HG03064 (cell line): ENCODE measurements at regions not wholly inside any gene's neighbourhood (a gene's known extent, or its start where the extent isn't known, plus 50 kb on each side); places are given as distances from the start of the nearest gene placed in this dataset.

Source experiments
- ATAC-seq: cut with Tn5 transposase; IDR thresholded peaks from one replicate; pipeline ENCODE4 v1.9.1; 2021; ENCODE audit warnings: low read depth; ENCODE audit not compliant: unreplicated experiment

DNA sequence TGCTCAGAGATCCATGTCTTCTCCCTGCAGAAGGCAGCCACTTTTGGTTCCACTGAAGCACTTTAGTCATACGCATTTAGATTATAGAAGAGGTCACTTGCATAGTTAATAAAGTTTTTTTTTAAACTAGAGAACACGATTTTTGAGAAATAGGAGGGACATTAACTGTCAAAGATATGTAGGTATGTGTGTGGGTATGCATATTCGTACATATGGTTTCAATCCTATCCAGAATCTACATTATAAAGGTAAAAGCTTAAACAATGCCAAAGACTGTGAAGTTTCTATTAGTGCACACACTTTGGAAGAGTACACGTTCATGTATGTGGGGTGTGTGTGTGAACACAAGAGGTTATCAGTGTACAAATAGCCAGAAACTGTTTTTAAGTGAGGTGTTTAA is 103.2 kb downstream of the BTBD3 start:
- no peak for ATAC-seq

GRCh38 chr20:12022126-12022525 is 104.4 kb downstream of the BTBD3 start:
- ATAC-seq: no peak

DNA sequence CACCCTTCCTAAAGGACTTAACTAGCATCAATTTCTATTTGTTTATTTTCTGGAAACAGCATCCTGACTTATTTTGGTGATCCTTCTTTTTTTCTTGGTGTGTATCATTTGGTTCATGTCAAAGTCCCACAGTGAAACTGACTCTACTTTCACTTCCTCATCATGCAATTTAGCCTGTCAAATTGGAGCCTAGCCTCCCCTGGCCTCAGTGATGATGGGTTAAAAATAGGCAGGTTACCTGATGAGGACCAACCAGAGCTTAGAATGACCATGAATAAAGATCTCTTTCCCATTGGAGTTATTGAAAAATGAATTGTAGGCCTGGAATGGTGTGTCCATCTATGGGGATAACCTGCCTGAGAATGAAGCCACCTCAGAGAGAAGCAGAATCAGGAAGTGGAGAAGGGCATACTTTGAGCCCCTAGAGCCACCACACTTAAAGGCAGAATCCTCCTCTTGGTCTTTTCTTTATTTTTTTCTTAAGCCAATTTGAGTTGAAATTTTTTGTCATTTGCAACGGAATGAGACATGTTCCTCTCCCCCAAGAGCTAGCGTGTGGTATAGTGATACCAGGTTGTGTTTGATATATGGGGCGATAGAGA is 105.6 kb downstream of the BTBD3 start:
- ATAC-seq: no peak

GRCh38 chr20:12028771-12029170 is 111.1 kb downstream of the BTBD3 start:
- ATAC-seq: no peak

DNA sequence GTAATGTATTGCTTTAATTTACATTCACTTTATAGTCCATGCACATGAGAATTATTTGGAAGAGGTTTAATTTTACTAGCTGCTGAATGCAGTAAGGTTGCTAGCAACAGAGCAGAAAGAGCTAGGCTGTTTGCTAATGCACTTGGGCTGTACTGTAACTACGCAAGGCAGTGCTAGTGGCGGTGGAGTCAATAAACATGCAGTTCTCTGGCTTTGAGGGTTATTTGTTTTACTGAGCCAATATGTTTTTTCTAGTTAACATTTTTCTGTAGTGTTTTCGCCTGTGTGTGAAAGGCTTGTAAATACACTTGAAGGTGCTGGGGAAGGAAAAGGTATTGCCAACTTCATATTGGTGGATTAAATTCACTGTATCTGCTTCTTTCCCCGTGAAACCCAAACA is 112.8 kb downstream of the BTBD3 start:
- no peak for ATAC-seq

DNA sequence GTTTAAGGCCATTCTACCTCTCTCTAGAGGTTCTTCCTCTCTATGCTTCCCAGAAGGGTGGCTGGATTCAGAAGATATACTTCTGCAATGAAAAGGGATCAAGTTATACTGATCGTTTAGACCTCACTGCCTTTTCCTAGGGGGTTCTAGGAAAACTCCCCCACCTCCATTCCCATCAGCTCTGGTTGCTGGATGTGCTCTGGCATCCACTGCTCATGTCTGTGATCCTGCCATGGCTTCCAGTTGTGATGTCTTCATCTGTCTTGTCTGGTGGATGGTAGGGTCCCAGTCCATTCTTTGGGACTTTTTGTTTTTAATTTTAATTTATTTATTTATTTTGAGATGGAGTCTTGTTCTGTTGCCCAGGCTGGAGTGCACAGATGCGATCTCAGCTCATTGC is 118.4 kb downstream of the BTBD3 start:
- no peak for ATAC-seq

GRCh38 chr20:12037521-12037920 is 119.8 kb downstream of the BTBD3 start:
- no peak for ATAC-seq

GRCh38 chr20:12040261-12040660 is 122.6 kb downstream of the BTBD3 start:
- ATAC-seq: no peak

- no peak for ATAC-seq
Measured at GRCh38 chr20:12044969-12045368, 127.3 kb downstream of the BTBD3 start.

DNA sequence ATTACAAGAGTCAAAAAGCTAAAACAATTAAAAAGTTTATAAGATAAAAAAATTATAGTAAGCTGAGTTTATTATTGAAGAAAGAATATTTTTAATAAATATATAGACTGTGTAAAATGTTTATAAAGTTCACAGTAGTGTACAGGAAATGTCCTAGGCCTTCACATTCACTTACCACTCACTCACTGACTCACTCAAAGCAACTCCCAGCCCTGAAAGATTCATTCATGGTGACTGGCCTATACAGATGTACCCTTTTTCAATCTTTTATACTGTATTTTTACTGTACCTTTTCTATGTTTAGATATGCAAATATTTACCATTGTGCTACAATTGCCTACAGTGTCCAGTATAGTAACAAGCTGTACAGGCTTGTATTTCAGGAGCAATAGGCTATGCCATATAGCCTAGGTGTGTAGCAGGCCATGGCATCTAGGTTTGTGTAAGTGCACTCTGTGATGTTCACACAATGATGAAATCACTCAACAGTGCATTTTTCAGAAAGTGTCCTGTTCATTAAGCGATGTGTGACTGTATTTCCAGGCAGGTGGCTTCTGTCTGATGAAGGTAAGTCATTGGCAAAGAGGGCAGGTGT is 130.2 kb downstream of the BTBD3 start:
- ATAC-seq: no peak

- ATAC-seq: no peak
Measured at GRCh38 chr20:12049125-12049524, 131.4 kb downstream of the BTBD3 start.

GRCh38 chr20:12051206-12052163 is 133.8 kb downstream of the BTBD3 start:
- no peak for ATAC-seq

DNA sequence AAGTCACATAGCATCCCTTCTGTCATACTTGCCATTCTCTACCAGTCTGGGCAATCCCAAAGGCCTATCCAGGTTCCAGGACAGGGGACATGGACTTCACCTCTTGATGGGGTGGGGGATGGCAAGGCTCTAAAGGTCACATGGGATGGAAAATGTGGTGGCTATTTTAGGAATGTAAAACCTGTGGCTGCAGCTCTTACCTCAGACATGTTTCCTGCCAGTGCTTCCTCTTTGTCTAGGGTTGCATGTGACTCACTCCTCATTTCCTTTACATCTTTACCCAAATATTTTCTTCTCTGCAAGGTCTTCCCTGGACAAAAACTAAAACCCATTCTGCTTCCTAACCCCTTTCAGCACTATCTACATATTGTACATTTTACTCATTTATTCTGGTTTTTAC is 135.7 kb downstream of the BTBD3 start:
- ATAC-seq: no peak

DNA sequence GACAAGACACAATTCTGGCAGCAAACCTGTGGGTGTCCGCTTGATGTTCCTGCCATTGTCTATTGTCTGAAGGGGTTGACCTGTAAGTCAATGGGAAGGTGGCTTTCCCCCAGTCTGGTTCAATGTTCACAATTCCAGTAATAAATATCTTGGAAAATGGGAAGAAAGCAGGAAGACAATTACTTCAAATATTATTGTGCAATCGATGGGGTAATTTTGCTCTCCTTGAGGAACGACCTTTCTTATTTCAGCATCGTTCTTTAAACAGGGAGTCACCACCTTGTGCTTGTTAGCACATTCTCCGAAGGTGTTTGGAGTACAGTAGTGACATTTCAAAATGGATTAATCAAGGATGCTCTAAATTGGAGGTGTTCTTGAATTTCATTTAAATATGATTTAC is 136.9 kb downstream of the BTBD3 start:
- ATAC-seq: no peak

DNA sequence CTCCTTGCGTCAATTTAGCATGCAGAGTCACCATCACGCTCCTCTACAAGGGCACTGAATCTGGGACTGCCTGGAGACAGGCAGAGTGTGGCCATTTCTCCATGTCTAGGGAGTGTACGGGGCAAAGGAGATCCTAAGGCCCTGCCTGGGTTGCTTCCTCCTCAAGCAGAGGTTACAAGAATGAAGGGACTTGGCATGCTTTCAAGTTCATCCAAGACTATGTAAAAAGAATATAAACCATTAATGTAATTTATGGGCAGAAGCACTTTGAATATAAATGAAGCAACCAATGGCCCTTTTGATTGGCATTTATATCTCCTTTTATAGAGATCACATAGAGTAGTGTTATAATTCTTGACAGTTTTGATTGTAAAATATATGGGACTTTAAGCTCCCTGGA is 137.5 kb downstream of the BTBD3 start:
- no peak for ATAC-seq

GRCh38 chr20:12056839-12057238 is 139.1 kb downstream of the BTBD3 start:
- ATAC-seq: no peak

GRCh38 chr20:12057778-12058177 is 140.1 kb downstream of the BTBD3 start:
- no peak for ATAC-seq

GRCh38 chr20:12058216-12058615 is 140.5 kb downstream of the BTBD3 start:
- no peak for ATAC-seq

DNA sequence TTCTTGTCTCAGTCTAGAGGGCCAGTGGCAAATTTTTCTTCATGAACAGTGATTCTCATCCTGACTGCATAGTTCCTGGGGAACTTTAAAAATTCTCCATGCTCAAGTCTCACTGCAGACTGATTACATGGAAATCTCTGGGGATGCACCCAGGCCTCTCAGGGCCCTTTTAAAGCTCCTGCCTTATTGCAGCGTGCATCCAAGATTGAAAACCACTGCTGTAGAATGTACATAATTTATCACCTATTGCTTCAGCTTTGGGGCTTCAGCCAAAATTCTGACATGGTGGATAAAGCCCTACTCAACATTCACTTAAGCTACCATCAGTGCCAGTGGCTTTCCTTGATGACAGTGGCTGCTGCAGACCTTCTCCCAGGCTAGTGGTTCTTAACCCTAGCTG is 143.8 kb downstream of the BTBD3 start:
- no peak for ATAC-seq

- no peak for ATAC-seq
Measured at GRCh38 chr20:12063106-12063684, 145.5 kb downstream of the BTBD3 start.

DNA sequence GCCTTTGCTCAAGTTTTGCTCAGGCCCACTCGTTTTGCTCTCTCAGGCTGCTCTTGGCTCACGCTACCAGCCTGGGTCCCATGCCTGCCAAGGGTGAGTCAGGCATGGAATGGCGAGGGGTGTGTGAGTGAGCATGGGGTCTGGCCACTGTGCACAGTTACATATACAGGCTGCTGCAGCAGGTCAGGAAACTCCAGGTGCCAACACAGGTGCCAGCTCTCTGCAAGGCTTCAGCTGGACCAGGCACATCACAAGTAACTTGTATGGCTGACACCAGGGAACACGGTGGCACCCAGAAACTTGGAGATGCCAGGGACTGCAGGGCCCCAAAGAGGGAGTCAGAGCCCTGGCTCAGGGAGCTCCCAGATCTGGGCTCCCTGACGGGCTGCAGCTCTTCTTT is 146.8 kb downstream of the BTBD3 start:
- no peak for ATAC-seq
